ENCODE measurements at regions not wholly inside any gene's neighbourhood (a gene's known extent, or its start where the extent isn't known, plus 50 kb on each side); places are given as distances from the start of the nearest gene placed in this dataset.

DNA sequence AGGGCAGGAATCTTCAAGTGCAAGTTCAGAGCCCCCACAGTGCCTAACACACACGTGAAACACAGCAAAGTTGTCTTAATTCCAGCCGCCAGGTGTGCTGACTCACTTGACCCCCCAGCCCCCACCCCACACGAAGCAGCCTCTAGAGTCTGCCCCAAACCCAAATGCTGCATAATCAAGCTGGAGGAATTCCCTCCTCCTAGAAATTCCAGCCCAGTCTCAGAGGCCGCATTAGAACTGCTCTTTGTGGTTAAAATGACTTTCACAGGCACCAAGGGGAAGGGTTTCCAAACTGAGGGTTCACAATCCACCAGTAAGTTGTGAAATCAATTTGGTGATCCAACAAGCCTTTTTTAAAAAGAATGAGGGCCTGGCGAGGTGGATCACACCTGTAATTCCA is 67.0 kb upstream of the PLXNA4 start:
- H4K20me1 ChIP-seq (ENCODE audit: insufficient read depth, low read length): no peaks in the 10 kb centered on the region
- H3K4me2 ChIP-seq (ENCODE audit: low read depth, low read length): no peak overlapping the region
- TF ChIP-seq, protein P1, sequence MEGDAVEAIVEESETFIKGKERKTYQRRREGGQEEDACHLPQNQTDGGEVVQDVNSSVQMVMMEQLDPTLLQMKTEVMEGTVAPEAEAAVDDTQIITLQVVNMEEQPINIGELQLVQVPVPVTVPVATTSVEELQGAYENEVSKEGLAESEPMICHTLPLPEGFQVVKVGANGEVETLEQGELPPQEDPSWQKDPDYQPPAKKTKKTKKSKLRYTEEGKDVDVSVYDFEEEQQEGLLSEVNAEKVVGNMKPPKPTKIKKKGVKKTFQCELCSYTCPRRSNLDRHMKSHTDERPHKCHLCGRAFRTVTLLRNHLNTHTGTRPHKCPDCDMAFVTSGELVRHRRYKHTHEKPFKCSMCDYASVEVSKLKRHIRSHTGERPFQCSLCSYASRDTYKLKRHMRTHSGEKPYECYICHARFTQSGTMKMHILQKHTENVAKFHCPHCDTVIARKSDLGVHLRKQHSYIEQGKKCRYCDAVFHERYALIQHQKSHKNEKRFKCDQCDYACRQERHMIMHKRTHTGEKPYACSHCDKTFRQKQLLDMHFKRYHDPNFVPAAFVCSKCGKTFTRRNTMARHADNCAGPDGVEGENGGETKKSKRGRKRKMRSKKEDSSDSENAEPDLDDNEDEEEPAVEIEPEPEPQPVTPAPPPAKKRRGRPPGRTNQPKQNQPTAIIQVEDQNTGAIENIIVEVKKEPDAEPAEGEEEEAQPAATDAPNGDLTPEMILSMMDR (IDR thresholded peaks at IDR 0.05; ENCODE audit: low read length): no peak
- TF ChIP-seq EZH2 (optimal IDR thresholded peaks at IDR 0.05; ENCODE audit: low read depth, low read length): no peak
- no peak for TF ChIP-seq EZH2phosphoT487 (IDR thresholded peaks at IDR 0.05; ENCODE audit: low read length)
- H3K9ac ChIP-seq (ENCODE audit: low read length): no peak overlapping the region
- H3K9me2 ChIP-seq (replicated peaks; ENCODE audit: insufficient read depth, low read length): no peaks in the 10 kb centered on the region
- no peaks in the 10 kb centered on the region for H3F3A ChIP-seq (ENCODE audit: insufficient read depth, low read length)
- no peaks in the 10 kb centered on the region for H3K9me3 ChIP-seq (replicated peaks; ENCODE audit: insufficient read depth, low read length)
- no peaks in the 10 kb centered on the region for H3K36me3 ChIP-seq (replicated peaks; ENCODE audit: insufficient read depth, low read length)
- H2AFZ ChIP-seq (ENCODE audit: low read length): no peak overlapping the region
- no peak overlapping the region for H3K27ac ChIP-seq (ENCODE audit: low read length)
- H3K27me3 ChIP-seq (replicated peaks; ENCODE audit: insufficient read depth, low read length): no peaks in the 10 kb centered on the region
- H3K4me1 ChIP-seq (ENCODE audit: low read length): no peaks in the 10 kb centered on the region
- no peak overlapping the region for H3K4me3 ChIP-seq (ENCODE audit: low read length)
- H3K79me2 ChIP-seq (ENCODE audit: low read length): no peaks in the 10 kb centered on the region
- no peak for DNase-seq

DNA sequence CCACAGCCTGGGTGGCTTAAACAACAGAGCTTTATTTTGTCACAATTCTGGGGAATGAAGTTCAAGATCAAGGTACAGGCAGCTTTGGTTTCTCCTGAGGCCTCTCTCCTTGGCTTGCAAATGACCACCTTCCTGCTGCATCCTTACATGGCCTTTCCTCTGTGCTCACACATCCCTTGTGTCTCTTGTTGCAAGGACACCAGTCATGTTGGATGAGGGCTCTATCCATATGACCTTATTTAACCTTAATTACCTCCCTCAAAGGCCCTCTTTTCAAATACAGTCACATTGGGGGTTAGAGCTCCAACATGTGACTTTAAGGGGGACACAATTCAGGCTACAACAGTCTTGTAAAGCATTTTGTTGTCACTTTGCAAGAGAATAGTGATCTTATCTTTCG is 65.0 kb upstream of the PLXNA4 start:
- Histone ChIP-seq H3K9me3 (replicated peaks; ENCODE audit: insufficient read depth, low read length) (no peaks in the 10 kb centered on the region), H3K4me1 (ENCODE audit: low read length) (no peaks in the 10 kb centered on the region), H3K9ac (ENCODE audit: low read length) (no peak overlapping the region), H3F3A (ENCODE audit: insufficient read depth, low read length) (no peaks in the 10 kb centered on the region), H3K27me3 (replicated peaks; ENCODE audit: insufficient read depth, low read length) (no peaks in the 10 kb centered on the region), H3K27ac (ENCODE audit: low read length) (no peak overlapping the region), H2AFZ (ENCODE audit: low read length) (no peak overlapping the region), H3K9me2 (replicated peaks; ENCODE audit: insufficient read depth, low read length) (no peaks in the 10 kb centered on the region), H3K79me2 (ENCODE audit: low read length) (no peaks in the 10 kb centered on the region), H3K4me3 (ENCODE audit: low read length) (no peak overlapping the region), H3K36me3 (replicated peaks; ENCODE audit: insufficient read depth, low read length) (no peaks in the 10 kb centered on the region), H3K4me2 (ENCODE audit: low read depth, low read length) (no peak overlapping the region), H4K20me1 (ENCODE audit: insufficient read depth, low read length) (no peaks in the 10 kb centered on the region)
- no peak for DNase-seq
- TF ChIP-seq EZH2phosphoT487 (IDR thresholded peaks at IDR 0.05; ENCODE audit: low read length) (no peak), EZH2 (optimal IDR thresholded peaks at IDR 0.05; ENCODE audit: low read depth, low read length) (no peak)
- TF ChIP-seq, protein P1 (IDR thresholded peaks at IDR 0.05; ENCODE audit: low read length): no peak

DNA sequence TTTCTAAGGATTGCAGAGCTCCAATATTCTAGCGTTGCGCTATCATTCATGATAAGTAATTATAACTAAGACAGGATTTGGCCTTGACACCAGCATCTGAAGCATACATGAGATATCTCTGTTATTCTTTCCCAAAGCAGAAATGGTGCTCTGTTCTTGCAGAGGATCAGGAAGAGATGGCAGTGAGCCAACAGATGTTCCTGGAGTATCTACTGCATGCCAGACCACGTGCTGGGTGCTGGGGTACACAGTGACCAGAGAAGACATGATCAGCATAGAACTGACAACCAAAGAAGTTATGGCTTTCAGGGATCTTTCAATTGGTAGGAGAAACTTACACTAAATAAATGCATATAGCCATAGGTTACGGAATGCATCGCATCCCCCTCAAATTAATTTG is 63.7 kb upstream of the PLXNA4 start:
- H3K27ac ChIP-seq (ENCODE audit: low read length): no peak overlapping the region

More for the DNA sequence above, 63.7 kb upstream of the PLXNA4 start:
- H3K4me2 ChIP-seq (ENCODE audit: low read depth, low read length): no peak overlapping the region
- no peak for DNase-seq
- H3K79me2 ChIP-seq (ENCODE audit: low read length): no peaks in the 10 kb centered on the region
- H4K20me1 ChIP-seq (ENCODE audit: insufficient read depth, low read length): no peaks in the 10 kb centered on the region
- no peaks in the 10 kb centered on the region for H3K9me2 ChIP-seq (replicated peaks; ENCODE audit: insufficient read depth, low read length)
- no peaks in the 10 kb centered on the region for H3K27me3 ChIP-seq (replicated peaks; ENCODE audit: insufficient read depth, low read length)
- no peak overlapping the region for H3K9ac ChIP-seq (ENCODE audit: low read length)
- H3K36me3 ChIP-seq (replicated peaks; ENCODE audit: insufficient read depth, low read length): no peaks in the 10 kb centered on the region
- no peak overlapping the region for H2AFZ ChIP-seq (ENCODE audit: low read length)
- H3K4me1 ChIP-seq (ENCODE audit: low read length): no peaks in the 10 kb centered on the region
- no peak for TF ChIP-seq EZH2phosphoT487 (IDR thresholded peaks at IDR 0.05; ENCODE audit: low read length)
- TF ChIP-seq, protein P1 (IDR thresholded peaks at IDR 0.05; ENCODE audit: low read length): no peak
- no peak for TF ChIP-seq EZH2 (optimal IDR thresholded peaks at IDR 0.05; ENCODE audit: low read depth, low read length)
- no peaks in the 10 kb centered on the region for H3F3A ChIP-seq (ENCODE audit: insufficient read depth, low read length)
- no peak overlapping the region for H3K4me3 ChIP-seq (ENCODE audit: low read length)
- H3K9me3 ChIP-seq (replicated peaks; ENCODE audit: insufficient read depth, low read length): no peaks in the 10 kb centered on the region

Measured in MM.1S (cell line).